ENCODE measurements at regions not wholly inside any gene's neighbourhood (a gene's known extent, or its start where the extent isn't known, plus 50 kb on each side); places are given as distances from the start of the nearest gene placed in this dataset.

DNA sequence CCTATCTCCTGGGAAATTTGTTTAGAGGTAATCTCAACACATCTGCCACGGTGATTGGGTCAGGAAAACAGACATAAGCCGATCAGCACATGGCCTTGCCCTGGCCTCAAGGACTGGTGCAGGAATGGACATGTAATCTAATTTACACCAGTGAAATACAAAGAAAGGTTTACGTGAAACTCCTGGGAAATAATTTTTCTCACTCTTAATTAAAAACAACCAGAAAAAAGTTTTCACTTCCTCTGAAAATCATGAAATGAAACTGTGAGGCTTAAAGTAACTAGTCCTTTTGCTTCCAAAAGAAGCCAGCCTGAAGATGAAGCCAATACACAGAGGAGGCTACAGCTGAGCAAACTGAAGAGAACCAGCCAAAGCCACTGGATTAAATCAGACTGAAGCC lies 154.1 kb upstream of the FAM241A start:
- TF ChIP-seq, protein P1, sequence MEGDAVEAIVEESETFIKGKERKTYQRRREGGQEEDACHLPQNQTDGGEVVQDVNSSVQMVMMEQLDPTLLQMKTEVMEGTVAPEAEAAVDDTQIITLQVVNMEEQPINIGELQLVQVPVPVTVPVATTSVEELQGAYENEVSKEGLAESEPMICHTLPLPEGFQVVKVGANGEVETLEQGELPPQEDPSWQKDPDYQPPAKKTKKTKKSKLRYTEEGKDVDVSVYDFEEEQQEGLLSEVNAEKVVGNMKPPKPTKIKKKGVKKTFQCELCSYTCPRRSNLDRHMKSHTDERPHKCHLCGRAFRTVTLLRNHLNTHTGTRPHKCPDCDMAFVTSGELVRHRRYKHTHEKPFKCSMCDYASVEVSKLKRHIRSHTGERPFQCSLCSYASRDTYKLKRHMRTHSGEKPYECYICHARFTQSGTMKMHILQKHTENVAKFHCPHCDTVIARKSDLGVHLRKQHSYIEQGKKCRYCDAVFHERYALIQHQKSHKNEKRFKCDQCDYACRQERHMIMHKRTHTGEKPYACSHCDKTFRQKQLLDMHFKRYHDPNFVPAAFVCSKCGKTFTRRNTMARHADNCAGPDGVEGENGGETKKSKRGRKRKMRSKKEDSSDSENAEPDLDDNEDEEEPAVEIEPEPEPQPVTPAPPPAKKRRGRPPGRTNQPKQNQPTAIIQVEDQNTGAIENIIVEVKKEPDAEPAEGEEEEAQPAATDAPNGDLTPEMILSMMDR (IDR thresholded peaks at IDR 0.05; ENCODE audit: control extremely low read depth in 1 of 3, insufficient read depth in 1 of 3, low read depth in 1 of 3, low read length in 3 of 3): no peak
- TF ChIP-seq YY1 (IDR thresholded peaks at IDR 0.05; ENCODE audit: low read depth, low read length) (no peak), CHD1 (IDR thresholded peaks at IDR 0.05; ENCODE audit: low read depth, low read length) (no peak), POLR2A (IDR thresholded peaks at IDR 0.05; ENCODE audit: control extremely low read depth in 1 of 2, low read depth in 2 of 2, low read length in 2 of 2) (no peak), MAFK (IDR thresholded peaks at IDR 0.05; ENCODE audit: low read depth, low read length) (no peak), SIRT6 (IDR thresholded peaks at IDR 0.05; ENCODE audit: low read length) (no peak)
